Neural crest cell (in vitro differentiated cells): ENCODE measurements at regions not wholly inside any gene's neighbourhood (a gene's known extent, or its start where the extent isn't known, plus 50 kb on each side); places are given as distances from the start of the nearest gene placed in this dataset.

Experiments used
- DNase-seq: peaks from one replicate; pipeline ENCODE4 v3.0.0; 2021; ENCODE audit warnings: low read depth, mixed read lengths, low spot score
- H3K27ac Mint-ChIP-seq: one replicate; pipeline ENCODE4 v1.8.0; 2021; ENCODE audit warnings: mild to moderate bottlenecking, mixed read lengths; ENCODE audit not compliant: unreplicated experiment
- H3K27me3 Mint-ChIP-seq: 2 replicates; pipeline ENCODE4 v1.8.0; 2021; ENCODE audit warnings: low read depth, mild to moderate bottlenecking, mixed read lengths
- H3K36me3 Mint-ChIP-seq: 2 replicates; pipeline ENCODE4 v1.8.0; 2021; ENCODE audit warnings: low read depth, mild to moderate bottlenecking, mixed read lengths
- H3K4me1 Mint-ChIP-seq: 2 replicates; pipeline ENCODE4 v1.8.0; 2021; ENCODE audit warnings: mixed read lengths
- H3K4me3 Mint-ChIP-seq: one replicate; pipeline ENCODE4 v1.8.0; 2021; ENCODE audit warnings: mild to moderate bottlenecking, mixed read lengths
- H3K9me3 Mint-ChIP-seq: 2 replicates; pipeline ENCODE4 v1.8.0; 2021; ENCODE audit warnings: mixed read lengths
- TF ChIP-seq, protein P1 (sequence below): fragments of 200-600 bp; sonication (generic); conservative IDR thresholded peaks from 2 replicates; pipeline ENCODE4 v1.5.0; 2021; ENCODE audit warnings: antibody characterized with exemption, mild to moderate bottlenecking

DNA sequence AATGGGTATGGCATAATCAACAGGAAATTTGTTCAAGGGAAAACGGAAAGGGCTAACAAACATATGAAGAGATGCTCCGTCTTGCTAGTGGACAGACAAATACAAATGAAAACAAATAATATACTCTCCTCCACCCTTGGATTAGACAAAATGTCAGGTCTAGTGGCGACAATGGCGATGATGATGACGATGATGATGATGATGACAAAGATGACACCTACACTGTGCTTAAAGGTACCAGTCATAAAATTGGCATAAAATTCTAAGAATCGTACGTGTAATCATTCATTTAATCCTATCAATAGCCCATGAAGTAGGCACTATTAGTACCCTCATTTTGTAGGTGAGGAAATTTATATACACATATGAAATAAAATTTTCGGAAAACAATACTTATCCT is 174.6 kb downstream of the PMP22 start:
- TF ChIP-seq, protein P1, sequence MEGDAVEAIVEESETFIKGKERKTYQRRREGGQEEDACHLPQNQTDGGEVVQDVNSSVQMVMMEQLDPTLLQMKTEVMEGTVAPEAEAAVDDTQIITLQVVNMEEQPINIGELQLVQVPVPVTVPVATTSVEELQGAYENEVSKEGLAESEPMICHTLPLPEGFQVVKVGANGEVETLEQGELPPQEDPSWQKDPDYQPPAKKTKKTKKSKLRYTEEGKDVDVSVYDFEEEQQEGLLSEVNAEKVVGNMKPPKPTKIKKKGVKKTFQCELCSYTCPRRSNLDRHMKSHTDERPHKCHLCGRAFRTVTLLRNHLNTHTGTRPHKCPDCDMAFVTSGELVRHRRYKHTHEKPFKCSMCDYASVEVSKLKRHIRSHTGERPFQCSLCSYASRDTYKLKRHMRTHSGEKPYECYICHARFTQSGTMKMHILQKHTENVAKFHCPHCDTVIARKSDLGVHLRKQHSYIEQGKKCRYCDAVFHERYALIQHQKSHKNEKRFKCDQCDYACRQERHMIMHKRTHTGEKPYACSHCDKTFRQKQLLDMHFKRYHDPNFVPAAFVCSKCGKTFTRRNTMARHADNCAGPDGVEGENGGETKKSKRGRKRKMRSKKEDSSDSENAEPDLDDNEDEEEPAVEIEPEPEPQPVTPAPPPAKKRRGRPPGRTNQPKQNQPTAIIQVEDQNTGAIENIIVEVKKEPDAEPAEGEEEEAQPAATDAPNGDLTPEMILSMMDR: no peak
- DNase-seq: no peak
- no peaks in the 10 kb centered on the region for H3K36me3 Mint-ChIP-seq
- H3K4me3 Mint-ChIP-seq: no peak overlapping the region
- no peaks in the 10 kb centered on the region for H3K9me3 Mint-ChIP-seq
- no peaks in the 10 kb centered on the region for H3K27me3 Mint-ChIP-seq
- no peak overlapping the region for H3K27ac Mint-ChIP-seq
- H3K4me1 Mint-ChIP-seq: peaks cover 12% of the 10 kb centered on the region

DNA sequence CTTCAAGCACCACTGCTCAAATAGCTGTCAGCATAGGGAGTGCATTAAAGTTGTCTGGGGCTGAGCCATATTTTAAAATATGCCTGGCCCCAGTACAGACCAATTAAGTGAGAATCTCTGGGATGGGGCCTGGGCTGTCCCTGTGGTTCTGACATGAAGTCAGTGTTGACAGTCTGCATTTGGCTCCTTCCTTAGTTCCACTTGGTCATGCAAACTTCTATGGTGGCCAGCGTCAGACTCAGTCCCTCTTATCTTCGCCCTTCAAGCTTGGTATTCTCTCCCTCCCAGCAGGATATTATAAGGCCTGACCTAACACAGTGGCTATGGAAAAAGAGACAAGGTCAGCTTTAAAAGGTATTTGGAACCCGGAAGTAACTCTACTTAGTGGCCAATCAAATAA is 177.2 kb downstream of the PMP22 start:
- DNase-seq: no peak

DNA sequence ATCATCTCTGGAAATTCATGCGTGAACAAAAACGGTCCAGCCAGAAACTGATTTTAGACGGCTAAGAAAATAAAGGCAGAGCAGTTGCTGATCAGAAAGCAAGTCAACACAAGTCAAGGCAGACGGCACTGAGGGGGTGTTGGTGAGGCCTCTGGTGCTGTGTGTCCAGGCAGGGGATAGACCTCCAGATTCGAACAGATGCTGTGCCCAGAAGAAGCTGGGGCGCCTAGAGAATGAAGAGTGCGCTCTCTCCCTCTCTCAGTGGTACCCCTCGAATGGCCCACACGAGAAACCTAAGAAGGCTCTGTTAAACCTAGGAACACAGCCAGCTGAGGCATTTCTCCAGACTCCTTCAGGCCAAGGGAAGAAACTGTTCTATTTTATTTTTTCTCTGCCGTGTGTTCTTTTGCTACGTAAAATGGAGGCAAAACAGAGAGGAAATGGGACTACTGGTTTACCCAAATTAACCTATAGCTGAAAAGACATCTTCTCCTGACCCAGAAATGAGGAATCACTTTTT is 178.3 kb downstream of the PMP22 start:
- Mint-ChIP-seq H3K4me3 (no peak overlapping the region), H3K36me3 (no peaks in the 10 kb centered on the region), H3K9me3 (no peaks in the 10 kb centered on the region), H3K27me3 (no peaks in the 10 kb centered on the region), H3K27ac (no peak overlapping the region), H3K4me1 (peaks cover 31% of the 10 kb centered on the region)
- no peak for DNase-seq
- TF ChIP-seq, protein P1: no peak

More for the DNA sequence above, 177.2 kb downstream of the PMP22 start:
- no peak overlapping the region for H3K27ac Mint-ChIP-seq
- no peaks in the 10 kb centered on the region for H3K36me3 Mint-ChIP-seq
- TF ChIP-seq, protein P1: no peak
- no peaks in the 10 kb centered on the region for H3K9me3 Mint-ChIP-seq
- H3K4me1 Mint-ChIP-seq: peaks cover 24% of the 10 kb centered on the region
- H3K4me3 Mint-ChIP-seq: no peak overlapping the region
- H3K27me3 Mint-ChIP-seq: no peaks in the 10 kb centered on the region

DNA sequence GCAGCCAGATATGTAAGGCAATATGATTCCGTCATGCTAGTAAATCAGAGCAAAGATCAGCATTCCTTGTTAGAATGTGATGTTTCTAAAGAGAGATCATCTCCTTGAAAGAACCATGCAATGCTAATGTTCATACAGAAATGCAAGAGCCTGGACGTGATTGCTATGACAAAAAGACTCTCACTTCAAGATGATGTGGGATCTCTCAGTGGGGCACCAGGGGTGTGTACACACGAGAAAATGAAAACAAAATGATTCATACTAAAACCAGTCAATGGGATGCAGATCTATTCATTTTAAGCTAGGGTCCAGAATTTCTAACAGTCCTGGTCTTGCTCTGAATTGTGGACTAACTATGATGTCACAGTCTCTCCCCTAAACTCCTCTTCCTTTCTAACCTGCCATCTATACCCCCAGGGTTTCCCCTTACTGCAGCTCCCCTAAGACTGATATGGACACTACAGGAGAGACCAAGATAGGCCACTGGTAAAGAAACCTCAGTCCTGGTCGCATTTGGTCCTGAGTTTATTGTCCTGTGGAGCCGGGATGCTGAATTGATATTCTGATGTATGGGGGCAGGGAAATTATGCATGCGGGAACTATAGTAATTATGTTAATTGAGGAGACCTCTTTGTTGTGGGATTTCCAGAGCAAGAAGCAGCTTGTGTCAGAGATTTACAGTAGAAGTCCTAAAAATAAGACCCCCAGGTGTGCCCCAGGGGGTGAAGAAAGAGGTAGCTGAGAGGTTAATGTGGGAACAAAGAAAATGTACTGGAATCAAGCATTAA is 179.0 kb downstream of the PMP22 start:
- peak overlapping the region; percentile 9 for H3K27ac Mint-ChIP-seq
- no peak for DNase-seq

DNA sequence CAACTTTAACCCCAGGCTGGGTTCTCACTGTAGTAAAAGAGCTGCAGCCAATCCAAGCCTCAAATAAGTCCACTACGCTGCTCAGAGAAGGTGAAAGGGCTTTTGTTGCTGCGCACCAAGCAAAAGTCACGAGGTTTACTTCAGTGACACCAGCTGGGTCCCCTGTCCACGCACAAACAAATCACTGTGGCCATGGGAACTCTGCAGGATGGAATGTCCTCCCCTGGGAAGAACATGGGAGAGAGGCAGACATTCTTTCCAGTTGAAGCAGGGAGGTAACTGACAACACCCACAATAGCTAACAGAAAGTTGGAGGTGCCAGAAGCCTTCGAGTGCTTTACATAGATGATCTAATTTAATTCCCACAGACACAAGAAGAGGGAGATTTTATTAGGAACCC is 181.9 kb downstream of the PMP22 start:
- Mint-ChIP-seq H3K27me3 (no peaks in the 10 kb centered on the region), H3K27ac (peak overlapping the region; percentile 4), H3K4me1 (peaks cover 36% of the 10 kb centered on the region), H3K36me3 (no peaks in the 10 kb centered on the region), H3K4me3 (no peak overlapping the region), H3K9me3 (no peaks in the 10 kb centered on the region)
- TF ChIP-seq, protein P1: no peak
- DNase-seq: no peak

More for the DNA sequence above, 179.0 kb downstream of the PMP22 start:
- H3K4me3 Mint-ChIP-seq: no peak overlapping the region
- peaks cover 33% of the 10 kb centered on the region for H3K4me1 Mint-ChIP-seq
- no peaks in the 10 kb centered on the region for H3K9me3 Mint-ChIP-seq
- no peaks in the 10 kb centered on the region for H3K27me3 Mint-ChIP-seq
- TF ChIP-seq, protein P1: no peak
- H3K36me3 Mint-ChIP-seq: no peaks in the 10 kb centered on the region
